PC-3 (cell line): ENCODE measurements at regions not wholly inside any gene's neighbourhood (a gene's known extent, or its start where the extent isn't known, plus 50 kb on each side); places are given as distances from the start of the nearest gene placed in this dataset.

Source experiments
- ATAC-seq: fragments of 200-7000 bp; cut with Tn5 transposase; 2 replicates; pipeline ENCODE4 v1.9.1; 2020; ENCODE audit warnings: mild to moderate bottlenecking, moderate library complexity
- BruUV-seq: library from RNA; stranded (reverse); fragments of 400-500 nt; replicated peaks from 2 replicates; lab custom pipeline; 2021; lab: Mats Ljungman, UMichigan
- CTCF ChIA-PET: fragments of 300-600 bp; sonication (Branson Sonifier 250); formaldehyde crosslinking; loops from one replicate; lab custom pipeline; 2022; ENCODE audit warnings: antibody characterized with exemption; lab: Charles Lee
- POLR2A ChIA-PET: fragments of 300-600 bp; sonication (Branson Sonifier 250); formaldehyde crosslinking; loops from one replicate; lab custom pipeline; 2022; ENCODE audit warnings: antibody characterized with exemption; ENCODE audit not compliant: unreplicated experiment; lab: Charles Lee
- DNase-seq: peaks from one replicate; pipeline ENCODE4 v3.0.0-alpha.2; 2015
- H2AFZ ChIP-seq: fragments of 300-600 bp; sonication (generic); 2 replicates; pipeline ENCODE4 v1.6.0; 2016; ENCODE audit warnings: antibody characterized with exemption, low read length
- H3F3A ChIP-seq: fragments of 300-600 bp; sonication (generic); one replicate; pipeline ENCODE4 v1.6.0; 2017; ENCODE audit warnings: antibody characterized with exemption, low read length, control low read depth, mild to moderate bottlenecking; ENCODE audit not compliant: unreplicated experiment
- H3K27ac ChIP-seq: fragments of 300-600 bp; sonication (generic); 2 replicates; pipeline ENCODE4 v1.5.1; 2016; ENCODE audit warnings: mild to moderate bottlenecking, low read length
- H3K27me3 ChIP-seq: fragments of 300-600 bp; sonication (generic); 2 replicates; pipeline ENCODE4 v1.6.1; 2016; ENCODE audit warnings: low read length, mixed read lengths
- H3K36me3 ChIP-seq: fragments of 300-600 bp; sonication (generic); 2 replicates; pipeline ENCODE4 v1.6.1; 2016; ENCODE audit warnings: low read depth, mixed run types, low read length, mixed read lengths
- H3K4me1 ChIP-seq: fragments of 300-600 bp; sonication (generic); 2 replicates; pipeline ENCODE4 v1.5.1; 2016; ENCODE audit warnings: low read length; ENCODE audit not compliant: insufficient read depth
- H3K4me2 ChIP-seq: fragments of 300-600 bp; sonication (generic); 2 replicates; pipeline ENCODE4 v1.6.0; 2016; ENCODE audit warnings: low read length
- H3K4me3 ChIP-seq: fragments of 300-600 bp; sonication (generic); 2 replicates; pipeline ENCODE4 v1.5.1; 2016; ENCODE audit warnings: mild to moderate bottlenecking, low read length, mixed read lengths
- H3K79me2 ChIP-seq: fragments of 300-600 bp; sonication (generic); 2 replicates; pipeline ENCODE4 v1.6.1; 2017; ENCODE audit warnings: low read length, mixed read lengths
- H3K9ac ChIP-seq: fragments of 300-600 bp; sonication (generic); 2 replicates; pipeline ENCODE4 v1.6.0; 2016; ENCODE audit warnings: mild to moderate bottlenecking, low read length
- H3K9me2 ChIP-seq: fragments of 300-600 bp; sonication (generic); replicated peaks from 2 replicates; pipeline ENCODE4 v1.6.1; 2016; ENCODE audit warnings: mixed run types, low read length, mixed read lengths
- H3K9me3 ChIP-seq: fragments of 300-600 bp; sonication (generic); 2 replicates; pipeline ENCODE4 v1.6.1; 2016; ENCODE audit warnings: low read length, mixed read lengths
- H4K20me1 ChIP-seq: fragments of 300-600 bp; sonication (generic); 2 replicates; pipeline ENCODE4 v1.6.1; 2016; ENCODE audit warnings: low read length, mixed read lengths
- EZH2 ChIP-seq: fragments of 300-600 bp; sonication (generic); IDR thresholded peaks from one replicate; pipeline ENCODE4 v1.6.1; 2017; ENCODE audit warnings: antibody characterized with exemption, mild to moderate bottlenecking, low read length; ENCODE audit not compliant: unreplicated experiment
- EZH2phosphoT487 ChIP-seq: fragments of 300-600 bp; sonication (generic); IDR thresholded peaks from 2 replicates; pipeline ENCODE4 v1.6.1; 2018; ENCODE audit warnings: mild to moderate bottlenecking, antibody characterized with exemption, low read length, borderline replicate concordance
- intact Hi-C: fragments of 100-400 bp; cut with micrococcal nuclease; formaldehyde crosslinking; loops from 2 replicates; pipeline ENCODE4 v1.9.0; 2023
- TF ChIP-seq, protein P1 (sequence below): fragments of 300-600 bp; sonication (generic); conservative IDR thresholded peaks from 2 replicates; pipeline ENCODE4 v1.5.1; 2017; ENCODE audit warnings: antibody characterized with exemption, low read depth, mild to moderate bottlenecking, low read length

DNA sequence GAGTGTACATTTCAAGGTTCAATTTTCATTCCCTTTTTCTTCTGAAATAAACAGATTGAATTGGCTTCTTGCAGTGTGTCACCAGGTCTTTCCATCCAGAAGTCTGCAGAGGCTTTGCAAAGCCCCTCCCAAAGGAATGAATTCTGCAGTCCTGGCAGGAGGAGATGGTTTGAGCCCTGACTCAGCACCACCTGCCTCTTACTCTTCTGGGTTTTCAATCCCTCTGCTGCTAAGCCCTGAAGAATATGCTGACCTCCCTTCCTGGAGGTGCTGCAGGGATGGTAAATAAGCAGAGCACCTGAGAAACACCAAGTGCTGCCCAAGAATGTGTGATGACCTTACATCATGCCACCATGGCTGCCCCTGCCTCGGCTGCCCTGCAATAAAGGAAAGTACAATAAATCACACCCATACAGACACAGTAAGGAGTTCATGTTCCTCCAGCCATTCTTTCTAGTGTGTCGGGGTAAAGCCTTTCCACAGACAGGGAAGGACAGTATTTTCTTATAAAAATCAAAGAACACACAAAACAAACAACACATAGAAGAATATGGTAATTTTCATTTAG lies 209.2 kb downstream of the ZNF326 start:
- no peaks in the 10 kb centered on the region for H3K9me3 ChIP-seq
- no peaks in the 10 kb centered on the region for H3K36me3 ChIP-seq
- H3K27ac ChIP-seq, result no peak overlapping the region
- ChIA-PET POLR2A (no interaction called here), CTCF (no interaction called here)
- H3K79me2 ChIP-seq, result no peaks in the 10 kb centered on the region
- no peaks in the 10 kb centered on the region for H3K9me2 ChIP-seq
- ATAC-seq, result no peak
- no peak for DNase-seq
- H3K9ac ChIP-seq, result no peak overlapping the region
- no peak overlapping the region for H3K4me3 ChIP-seq
- H3K27me3 ChIP-seq, result peaks cover 42% of the 10 kb centered on the region
- H4K20me1 ChIP-seq, result no peaks in the 10 kb centered on the region
- BruUV-seq, result no TSS peak
- intact Hi-C loops, result no loop called here
- no peak overlapping the region for H2AFZ ChIP-seq
- H3F3A ChIP-seq, result no peaks in the 10 kb centered on the region
- H3K4me1 ChIP-seq, result no peaks in the 10 kb centered on the region
- TF ChIP-seq EZH2, result no peak
- TF ChIP-seq, protein P1, sequence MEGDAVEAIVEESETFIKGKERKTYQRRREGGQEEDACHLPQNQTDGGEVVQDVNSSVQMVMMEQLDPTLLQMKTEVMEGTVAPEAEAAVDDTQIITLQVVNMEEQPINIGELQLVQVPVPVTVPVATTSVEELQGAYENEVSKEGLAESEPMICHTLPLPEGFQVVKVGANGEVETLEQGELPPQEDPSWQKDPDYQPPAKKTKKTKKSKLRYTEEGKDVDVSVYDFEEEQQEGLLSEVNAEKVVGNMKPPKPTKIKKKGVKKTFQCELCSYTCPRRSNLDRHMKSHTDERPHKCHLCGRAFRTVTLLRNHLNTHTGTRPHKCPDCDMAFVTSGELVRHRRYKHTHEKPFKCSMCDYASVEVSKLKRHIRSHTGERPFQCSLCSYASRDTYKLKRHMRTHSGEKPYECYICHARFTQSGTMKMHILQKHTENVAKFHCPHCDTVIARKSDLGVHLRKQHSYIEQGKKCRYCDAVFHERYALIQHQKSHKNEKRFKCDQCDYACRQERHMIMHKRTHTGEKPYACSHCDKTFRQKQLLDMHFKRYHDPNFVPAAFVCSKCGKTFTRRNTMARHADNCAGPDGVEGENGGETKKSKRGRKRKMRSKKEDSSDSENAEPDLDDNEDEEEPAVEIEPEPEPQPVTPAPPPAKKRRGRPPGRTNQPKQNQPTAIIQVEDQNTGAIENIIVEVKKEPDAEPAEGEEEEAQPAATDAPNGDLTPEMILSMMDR, result no peak
- no peak for TF ChIP-seq EZH2phosphoT487
- no peak overlapping the region for H3K4me2 ChIP-seq

DNA sequence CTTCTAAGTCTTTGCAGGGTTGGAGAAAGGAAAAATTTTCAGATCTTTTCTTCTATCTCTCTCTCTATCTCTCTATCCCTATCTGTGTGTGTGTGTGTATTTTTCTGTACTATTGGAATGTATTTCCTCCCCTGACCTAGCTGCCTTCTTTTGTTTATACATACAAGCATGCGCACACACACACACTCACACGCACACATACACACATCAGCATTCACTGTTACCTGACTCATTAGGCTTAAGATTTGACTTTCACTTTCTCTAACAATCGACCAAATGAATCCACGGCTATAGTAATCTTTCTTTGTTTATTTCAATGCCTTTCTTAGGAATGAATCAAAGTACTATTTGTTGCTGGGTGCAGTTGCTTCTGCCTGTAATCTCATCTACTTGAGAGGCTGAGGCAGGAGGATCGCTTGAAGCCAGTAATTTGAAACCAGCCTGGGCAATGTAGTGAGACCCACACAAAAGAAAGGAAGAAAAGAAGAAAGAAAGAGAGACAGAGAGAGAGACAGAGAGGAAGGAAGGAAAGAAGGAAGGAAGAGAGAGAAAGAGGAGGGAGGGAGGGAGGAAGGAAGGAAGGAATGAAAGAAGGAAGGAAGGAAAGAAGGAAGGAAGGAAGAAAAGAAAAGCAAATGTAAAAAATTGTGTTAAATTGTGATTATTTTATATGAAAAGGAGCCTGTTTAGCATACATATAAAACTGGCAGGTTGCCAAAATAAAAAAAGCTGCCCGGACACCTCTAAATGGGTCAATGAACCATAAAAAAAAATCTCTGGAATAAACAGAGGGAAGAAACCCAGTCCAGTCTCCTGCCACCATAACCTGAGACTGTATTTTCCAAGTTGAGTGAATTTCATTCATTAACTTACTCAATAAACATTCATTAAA lies 206.8 kb downstream of the ZNF326 start:
- H3K79me2 ChIP-seq, result no peaks in the 10 kb centered on the region
- H3K4me3 ChIP-seq, result peak overlapping the region; percentile 32; the same call in 1 of the 2 replicates
- no peaks in the 10 kb centered on the region for H3K9me3 ChIP-seq
- ChIA-PET CTCF (no interaction called here), POLR2A (no interaction called here)
- intact Hi-C loops, result no loop called here
- H2AFZ ChIP-seq, result no peak overlapping the region
- no peaks in the 10 kb centered on the region for H4K20me1 ChIP-seq
- TF ChIP-seq EZH2phosphoT487, result no peak
- TF ChIP-seq, protein P1, result no peak
- no peak for TF ChIP-seq EZH2
- no peak overlapping the region for H3K27ac ChIP-seq
- H3K4me1 ChIP-seq, result no peaks in the 10 kb centered on the region
- ATAC-seq (no peak), DNase-seq (no peak)
- H3F3A ChIP-seq, result no peaks in the 10 kb centered on the region
- no TSS peak for BruUV-seq
- H3K9ac ChIP-seq, result no peak overlapping the region
- H3K9me2 ChIP-seq, result no peaks in the 10 kb centered on the region
- peaks cover 50% of the 10 kb centered on the region for H3K27me3 ChIP-seq
- no peaks in the 10 kb centered on the region for H3K36me3 ChIP-seq
- peak overlapping the region; percentile 37 for H3K4me2 ChIP-seq

DNA sequence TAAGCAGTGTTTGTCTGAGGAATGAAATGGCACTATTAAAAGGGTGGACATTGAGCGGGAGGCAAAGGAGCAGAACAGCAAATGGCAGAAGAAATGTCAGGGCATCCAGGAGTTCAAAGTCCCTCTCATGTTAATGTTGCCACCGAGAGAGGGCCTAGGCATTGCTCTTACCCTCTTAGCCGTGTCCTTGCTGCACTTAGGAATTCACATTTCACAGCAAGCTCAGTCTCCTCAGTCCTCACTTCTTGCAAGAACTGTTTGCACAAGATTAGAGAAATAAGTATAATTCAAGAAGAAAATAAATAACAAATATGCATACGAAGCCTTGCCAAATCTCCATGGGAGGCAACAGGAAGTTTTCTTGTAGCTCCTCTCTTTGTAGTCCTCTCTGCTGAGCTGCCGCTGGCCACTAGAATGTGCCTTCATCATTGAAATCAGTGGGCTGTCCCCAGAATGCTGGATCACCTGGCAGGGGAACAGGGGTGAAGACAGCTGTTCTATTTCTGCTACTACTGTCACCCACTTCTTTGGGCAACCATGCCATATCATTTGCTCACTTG lies 205.8 kb downstream of the ZNF326 start:
- Histone ChIP-seq H3K9ac (no peak overlapping the region), H3K27me3 (peaks cover 60% of the 10 kb centered on the region), H4K20me1 (no peaks in the 10 kb centered on the region), H3K79me2 (no peaks in the 10 kb centered on the region), H3K4me2 (no peak overlapping the region), H3F3A (no peaks in the 10 kb centered on the region), H3K4me1 (no peaks in the 10 kb centered on the region), H3K9me2 (no peaks in the 10 kb centered on the region), H2AFZ (no peak overlapping the region), H3K27ac (no peak overlapping the region), H3K36me3 (no peaks in the 10 kb centered on the region), H3K9me3 (no peaks in the 10 kb centered on the region), H3K4me3 (no peak overlapping the region)
- ChIA-PET POLR2A (no interaction called here), CTCF (no interaction called here)
- DNase-seq, result no peak
- no peak for ATAC-seq
- TF ChIP-seq EZH2 (no peak), EZH2phosphoT487 (no peak)
- TF ChIP-seq, protein P1, result no peak
- no TSS peak for BruUV-seq
- intact Hi-C loops, result no loop called here
